GM23248 (cell line): ENCODE measurements at regions not wholly inside any gene's neighbourhood (a gene's known extent, or its start where the extent isn't known, plus 50 kb on each side); places are given as distances from the start of the nearest gene placed in this dataset.
"Not testable (repeated sequence)": the region's sequence is repeated elsewhere in the genome, so short reads cannot be mapped to it uniquely, and the experiment has no call there.

Source experiments
- DNase-seq: peaks from one replicate; pipeline ENCODE4 v3.0.0-alpha.2; 2015
- H2AFZ ChIP-seq: fragments of 200-600 bp; sonication (generic); 2 replicates; pipeline ENCODE4 v1.6.1; 2016; ENCODE audit warnings: antibody characterized with exemption
- H3F3A ChIP-seq: fragments of 200-600 bp; sonication (generic); 2 replicates; pipeline ENCODE4 v1.6.1; 2016; ENCODE audit warnings: mild to moderate bottlenecking, antibody characterized with exemption, mixed run types; ENCODE audit not compliant: insufficient read depth
- H3K27ac ChIP-seq: fragments of 200-600 bp; sonication (generic); 2 replicates; pipeline ENCODE4 v1.5.1; 2016; ENCODE audit warnings: mild to moderate bottlenecking
- H3K27me3 ChIP-seq: fragments of 200-600 bp; sonication (generic); replicated peaks from 2 replicates; pipeline ENCODE4 v1.6.1; 2016; ENCODE audit warnings: mild to moderate bottlenecking; ENCODE audit not compliant: insufficient read depth
- H3K36me3 ChIP-seq: fragments of 200-600 bp; sonication (generic); 2 replicates; pipeline ENCODE4 v1.6.1; 2016; ENCODE audit warnings: low read depth, mild to moderate bottlenecking
- H3K4me1 ChIP-seq: fragments of 200-600 bp; sonication (generic); 2 replicates; pipeline ENCODE4 v1.6.1; 2016; ENCODE audit warnings: mild to moderate bottlenecking; ENCODE audit not compliant: insufficient read depth
- H3K4me2 ChIP-seq: fragments of 200-600 bp; sonication (generic); one replicate; pipeline ENCODE4 v1.6.1; 2016; ENCODE audit warnings: mild to moderate bottlenecking; ENCODE audit not compliant: unreplicated experiment
- H3K4me3 ChIP-seq: fragments of 200-600 bp; sonication (generic); 2 replicates; pipeline ENCODE4 v1.5.1; 2016; ENCODE audit warnings: mild to moderate bottlenecking
- H3K79me2 ChIP-seq: fragments of 200-600 bp; sonication (generic); 2 replicates; pipeline ENCODE4 v1.6.1; 2016; ENCODE audit warnings: mild to moderate bottlenecking; ENCODE audit not compliant: insufficient read depth
- H3K9ac ChIP-seq: fragments of 200-600 bp; sonication (generic); 2 replicates; pipeline ENCODE4 v1.6.1; 2016; ENCODE audit warnings: mild to moderate bottlenecking
- H3K9me2 ChIP-seq: fragments of 200-600 bp; sonication (generic); 2 replicates; pipeline ENCODE4 v1.6.1; 2016; ENCODE audit warnings: mixed run types, mild to moderate bottlenecking, moderate library complexity; ENCODE audit not compliant: insufficient read depth
- H3K9me3 ChIP-seq: fragments of 200-600 bp; sonication (generic); one replicate; pipeline ENCODE4 v1.6.1; 2017; ENCODE audit warnings: low read depth
- H4K20me1 ChIP-seq: fragments of 200-600 bp; sonication (generic); 2 replicates; pipeline ENCODE4 v1.6.0; 2016; ENCODE audit not compliant: insufficient read depth
- EZH2 ChIP-seq: fragments of 200-600 bp; sonication (generic); IDR thresholded peaks from 2 replicates; pipeline ENCODE4 v1.6.1; 2018; ENCODE audit warnings: antibody characterized with exemption, mild to moderate bottlenecking; ENCODE audit not compliant: insufficient read depth, poor library complexity, severe bottlenecking
- EZH2phosphoT487 ChIP-seq: fragments of 200-600 bp; sonication (generic); IDR thresholded peaks from 2 replicates; pipeline ENCODE4 v1.6.1; 2018; ENCODE audit warnings: antibody characterized with exemption, moderate library complexity, mild to moderate bottlenecking, low read depth; ENCODE audit not compliant: insufficient read depth
- WGBS, 2 experiments: methylation state at CpG; one replicate each; pipeline ENCODE4 v1.1.6; 2015 to 2017; ENCODE audit warnings: low lambda C conversion rate in 2 of 2, low coverage in 1 of 2; ENCODE audit errors: missing lambda C conversion rate in 2 of 2; 5-methylcytosine and 5-hydroxymethylcytosine counted together
- in situ Hi-C: fragments of 300-500 bp; cut with MboI; formaldehyde crosslinking; loops from 2 replicates; pipeline ENCODE4 v1.15.0; 2020

GRCh38 chr16:51831595-51832367 is 680.7 kb upstream of the SALL1 start:
- DNase-seq = no peak
- no peak overlapping the region for H3K4me3 ChIP-seq
- 82 to 84% methylated on average over 6 of the region's 6 CpGs for WGBS, 2 experiments
- no peaks in the 10 kb centered on the region; the same call in 1 of the 2 replicates for H3K4me1 ChIP-seq
- H3K9ac ChIP-seq = no peak overlapping the region
- no peaks in the 10 kb centered on the region for H3F3A ChIP-seq
- no peak overlapping the region for H3K4me2 ChIP-seq
- H3K27me3 ChIP-seq = no peaks in the 10 kb centered on the region
- TF ChIP-seq EZH2 (no peak), EZH2phosphoT487 (no peak)
- no peaks in the 10 kb centered on the region for H3K36me3 ChIP-seq
- no peak overlapping the region for H3K27ac ChIP-seq
- no peaks in the 10 kb centered on the region for H3K9me3 ChIP-seq
- no peaks in the 10 kb centered on the region for H3K9me2 ChIP-seq
- no peak overlapping the region for H2AFZ ChIP-seq
- no peaks in the 10 kb centered on the region for H3K79me2 ChIP-seq
- H4K20me1 ChIP-seq = no peaks in the 10 kb centered on the region
- in situ Hi-C loops = no loop called here

DNA sequence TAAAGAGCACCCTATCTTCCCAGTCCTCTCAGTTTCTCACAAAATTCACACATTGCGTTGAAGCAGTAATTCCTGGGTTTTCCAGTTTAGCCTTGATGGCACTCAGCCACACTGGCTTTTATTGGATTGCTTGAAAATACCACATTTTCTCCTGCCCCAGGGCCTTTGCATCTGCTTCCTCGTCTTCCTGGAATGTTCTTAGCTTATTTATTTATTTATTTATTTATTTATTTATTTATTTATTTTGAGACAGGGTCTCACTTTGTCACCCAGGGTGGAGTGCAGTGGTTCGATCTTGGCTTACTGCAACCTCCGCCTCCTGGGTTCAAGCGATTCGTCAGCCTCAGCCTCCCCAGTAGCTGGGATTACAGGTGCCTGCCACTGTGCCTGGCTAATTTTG is 680.0 kb upstream of the SALL1 start:
- WGBS, 2 experiments = 69 to 76% methylated on average over 6 of the region's 6 CpGs
- H3K9ac ChIP-seq, in situ Hi-C loops, DNase-seq, H3K9me2 ChIP-seq, H3K4me2 ChIP-seq, H3K27ac ChIP-seq, H4K20me1 ChIP-seq, H3K4me3 ChIP-seq, H3K36me3 ChIP-seq, H3K79me2 ChIP-seq, H3K4me1 ChIP-seq, H2AFZ ChIP-seq, H3K9me3 ChIP-seq, H3K27me3 ChIP-seq, H3F3A ChIP-seq: not testable (repeated sequence)

DNA sequence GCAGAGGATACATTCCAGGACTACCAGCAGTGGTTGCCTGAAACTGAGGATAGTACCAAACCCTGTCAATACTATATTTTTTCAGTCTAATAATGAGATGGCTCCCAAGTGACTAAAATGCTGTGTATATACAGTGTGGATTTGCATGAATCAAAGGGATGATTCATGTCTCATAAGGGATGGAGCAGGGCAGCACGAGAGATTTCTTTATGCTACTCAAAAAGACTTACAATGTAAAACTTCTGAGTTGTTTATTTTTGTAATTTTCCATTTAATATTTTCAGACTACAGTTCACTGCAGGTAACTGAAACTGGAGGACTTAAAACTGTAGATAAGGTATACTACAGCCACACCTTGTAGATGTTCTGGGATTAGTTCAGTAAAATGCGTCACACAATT is 674.7 kb upstream of the SALL1 start:
- H2AFZ ChIP-seq = no peak overlapping the region
- H3K4me3 ChIP-seq = no peak overlapping the region
- no peaks in the 10 kb centered on the region for H3F3A ChIP-seq
- DNase-seq = no peak
- no peaks in the 10 kb centered on the region for H3K9me3 ChIP-seq
- no peaks in the 10 kb centered on the region for H3K36me3 ChIP-seq
- H4K20me1 ChIP-seq = no peaks in the 10 kb centered on the region
- no peaks in the 10 kb centered on the region for H3K79me2 ChIP-seq
- no peaks in the 10 kb centered on the region for H3K27me3 ChIP-seq
- in situ Hi-C loops = no loop called here
- 76 to 83% methylated on average over 2 of the region's 2 CpGs for WGBS, 2 experiments
- H3K9ac ChIP-seq = no peak overlapping the region
- H3K9me2 ChIP-seq = no peaks in the 10 kb centered on the region
- H3K4me1 ChIP-seq = no peaks in the 10 kb centered on the region
- no peak overlapping the region for H3K27ac ChIP-seq
- no peak overlapping the region for H3K4me2 ChIP-seq
- TF ChIP-seq EZH2 = no peak
- TF ChIP-seq EZH2phosphoT487 = no peak

GRCh38 chr16:51822471-51822870 is 671.4 kb upstream of the SALL1 start:
- no peak for DNase-seq
- Histone ChIP-seq H3K4me2 (no peak overlapping the region), H3K9ac (no peak overlapping the region), H3K27ac (no peak overlapping the region), H3K27me3 (no peaks in the 10 kb centered on the region), H3K9me2 (no peaks in the 10 kb centered on the region), H3K79me2 (no peaks in the 10 kb centered on the region), H3K9me3 (no peaks in the 10 kb centered on the region), H3K4me1 (no peaks in the 10 kb centered on the region), H3K36me3 (no peaks in the 10 kb centered on the region), H3F3A (no peaks in the 10 kb centered on the region), H3K4me3 (no peak overlapping the region), H2AFZ (no peak overlapping the region), H4K20me1 (no peaks in the 10 kb centered on the region)
- in situ Hi-C loops = no loop called here
- no peak for TF ChIP-seq EZH2
- 5 to 20% methylated on average over 2 of the region's 2 CpGs for WGBS, 2 experiments

DNA sequence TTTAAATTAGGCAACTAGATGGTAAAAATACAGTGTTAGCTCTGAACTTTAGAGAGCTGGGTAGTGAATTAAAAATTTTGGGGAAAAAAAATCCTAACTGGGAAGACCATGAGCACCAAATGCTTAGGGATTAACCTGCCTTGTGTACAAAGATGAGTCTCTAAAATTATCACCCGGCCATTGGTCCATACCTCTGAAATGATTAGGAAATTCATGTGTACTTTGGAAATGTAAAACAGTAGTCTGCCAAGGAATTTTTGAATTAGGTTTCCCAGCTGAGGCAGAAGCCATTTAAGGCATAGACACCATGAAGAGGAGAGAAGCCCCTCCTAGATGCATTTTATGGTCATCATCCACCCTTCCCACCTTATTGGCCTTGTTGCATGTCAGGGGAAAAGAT is 670.5 kb upstream of the SALL1 start:
- in situ Hi-C loops = no loop called here
- no peaks in the 10 kb centered on the region for H3K9me2 ChIP-seq
- H3K9ac ChIP-seq = no peak overlapping the region
- no peak for DNase-seq
- H3K4me2 ChIP-seq = no peak overlapping the region
- H3K36me3 ChIP-seq = no peaks in the 10 kb centered on the region
- H2AFZ ChIP-seq = no peak overlapping the region
- H3K4me3 ChIP-seq = no peak overlapping the region
- H4K20me1 ChIP-seq = no peaks in the 10 kb centered on the region
- no peaks in the 10 kb centered on the region for H3K4me1 ChIP-seq
- no peak overlapping the region for H3K27ac ChIP-seq
- no peak for TF ChIP-seq EZH2phosphoT487
- no peak for TF ChIP-seq EZH2
- H3K27me3 ChIP-seq = no peaks in the 10 kb centered on the region
- no peaks in the 10 kb centered on the region for H3K79me2 ChIP-seq
- no peaks in the 10 kb centered on the region for H3F3A ChIP-seq
- 67 to 84% methylated on average over 1 of the region's 1 CpG for WGBS, 2 experiments
- no peaks in the 10 kb centered on the region for H3K9me3 ChIP-seq
